Neural cell (in vitro differentiated cells): ENCODE measurements at regions not wholly inside any gene's neighbourhood (a gene's known extent, or its start where the extent isn't known, plus 50 kb on each side); places are given as distances from the start of the nearest gene placed in this dataset.

Source experiments
- EP300 ChIP-seq: fragments of 450-650 bp; conservative IDR thresholded peaks from 2 replicates; pipeline ENCODE4 v1.6.1; 2014; ENCODE audit warnings: antibody characterized with exemption, mild to moderate bottlenecking, moderate library complexity; ENCODE audit not compliant: poor library complexity, severe bottlenecking
- EZH2 ChIP-seq: fragments of 200-600, 300-800 bp; shearing (Covaris generic), sonication (generic); IDR thresholded peaks from 2 replicates; pipeline ENCODE4 v1.6.1; 2014; ENCODE audit warnings: antibody characterized with exemption, low read length, borderline replicate concordance, mild to moderate bottlenecking; ENCODE audit not compliant: insufficient read depth, poor library complexity, severe bottlenecking
- POLR2AphosphoS5 ChIP-seq: IDR thresholded peaks from 2 replicates; pipeline ENCODE4 v1.6.1; 2012
- RAD21 ChIP-seq: fragments of 450-650 bp; conservative IDR thresholded peaks from 2 replicates; pipeline ENCODE4 v1.6.1; 2014; ENCODE audit warnings: antibody characterized with exemption, mild to moderate bottlenecking, moderate library complexity
- SMC3 ChIP-seq: fragments of 450-650 bp; conservative IDR thresholded peaks from 2 replicates; pipeline ENCODE4 v1.6.1; 2014; ENCODE audit warnings: antibody characterized with exemption, mild to moderate bottlenecking, moderate library complexity; ENCODE audit not compliant: poor library complexity
- TAF1 ChIP-seq: IDR thresholded peaks from 2 replicates; pipeline ENCODE4 v1.6.1; 2012; ENCODE audit warnings: low read depth
- TF ChIP-seq, protein P1 (sequence below): fragments of 450-650 bp; IDR thresholded peaks from 2 replicates; pipeline ENCODE4 v1.5.1; 2014; ENCODE audit warnings: antibody characterized with exemption, mild to moderate bottlenecking, moderate library complexity; ENCODE audit not compliant: poor library complexity, severe bottlenecking

- no peak for TF ChIP-seq EZH2
- TF ChIP-seq, protein P1, sequence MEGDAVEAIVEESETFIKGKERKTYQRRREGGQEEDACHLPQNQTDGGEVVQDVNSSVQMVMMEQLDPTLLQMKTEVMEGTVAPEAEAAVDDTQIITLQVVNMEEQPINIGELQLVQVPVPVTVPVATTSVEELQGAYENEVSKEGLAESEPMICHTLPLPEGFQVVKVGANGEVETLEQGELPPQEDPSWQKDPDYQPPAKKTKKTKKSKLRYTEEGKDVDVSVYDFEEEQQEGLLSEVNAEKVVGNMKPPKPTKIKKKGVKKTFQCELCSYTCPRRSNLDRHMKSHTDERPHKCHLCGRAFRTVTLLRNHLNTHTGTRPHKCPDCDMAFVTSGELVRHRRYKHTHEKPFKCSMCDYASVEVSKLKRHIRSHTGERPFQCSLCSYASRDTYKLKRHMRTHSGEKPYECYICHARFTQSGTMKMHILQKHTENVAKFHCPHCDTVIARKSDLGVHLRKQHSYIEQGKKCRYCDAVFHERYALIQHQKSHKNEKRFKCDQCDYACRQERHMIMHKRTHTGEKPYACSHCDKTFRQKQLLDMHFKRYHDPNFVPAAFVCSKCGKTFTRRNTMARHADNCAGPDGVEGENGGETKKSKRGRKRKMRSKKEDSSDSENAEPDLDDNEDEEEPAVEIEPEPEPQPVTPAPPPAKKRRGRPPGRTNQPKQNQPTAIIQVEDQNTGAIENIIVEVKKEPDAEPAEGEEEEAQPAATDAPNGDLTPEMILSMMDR, result no peak
- no peak for TF ChIP-seq EP300
- TF ChIP-seq RAD21, result no peak
- TF ChIP-seq POLR2AphosphoS5, result no peak
- no peak for TF ChIP-seq TAF1
- no peak for TF ChIP-seq SMC3
Measured at GRCh38 chr5:115387816-115388215, 91.4 kb upstream of the CCDC112 start.
